ENCODE measurements at regions not wholly inside any gene's neighbourhood (a gene's known extent, or its start where the extent isn't known, plus 50 kb on each side); places are given as distances from the start of the nearest gene placed in this dataset.

- no peak for TF ChIP-seq EZH2 (IDR thresholded peaks at IDR 0.05; ENCODE audit: insufficient read depth, poor library complexity, severe bottlenecking)
- no peak for TF ChIP-seq EZH2phosphoT487 (IDR thresholded peaks at IDR 0.05; ENCODE audit: insufficient read depth, low read depth)
Observed at GRCh38 chr2:80863147-80863714, 558.7 kb upstream of the LRRTM1 start.

Data from GM23248 (cell line).